ENCODE measurements at regions not wholly inside any gene's neighbourhood (a gene's known extent, or its start where the extent isn't known, plus 50 kb on each side); places are given as distances from the start of the nearest gene placed in this dataset.

- TF ChIP-seq, protein P1, sequence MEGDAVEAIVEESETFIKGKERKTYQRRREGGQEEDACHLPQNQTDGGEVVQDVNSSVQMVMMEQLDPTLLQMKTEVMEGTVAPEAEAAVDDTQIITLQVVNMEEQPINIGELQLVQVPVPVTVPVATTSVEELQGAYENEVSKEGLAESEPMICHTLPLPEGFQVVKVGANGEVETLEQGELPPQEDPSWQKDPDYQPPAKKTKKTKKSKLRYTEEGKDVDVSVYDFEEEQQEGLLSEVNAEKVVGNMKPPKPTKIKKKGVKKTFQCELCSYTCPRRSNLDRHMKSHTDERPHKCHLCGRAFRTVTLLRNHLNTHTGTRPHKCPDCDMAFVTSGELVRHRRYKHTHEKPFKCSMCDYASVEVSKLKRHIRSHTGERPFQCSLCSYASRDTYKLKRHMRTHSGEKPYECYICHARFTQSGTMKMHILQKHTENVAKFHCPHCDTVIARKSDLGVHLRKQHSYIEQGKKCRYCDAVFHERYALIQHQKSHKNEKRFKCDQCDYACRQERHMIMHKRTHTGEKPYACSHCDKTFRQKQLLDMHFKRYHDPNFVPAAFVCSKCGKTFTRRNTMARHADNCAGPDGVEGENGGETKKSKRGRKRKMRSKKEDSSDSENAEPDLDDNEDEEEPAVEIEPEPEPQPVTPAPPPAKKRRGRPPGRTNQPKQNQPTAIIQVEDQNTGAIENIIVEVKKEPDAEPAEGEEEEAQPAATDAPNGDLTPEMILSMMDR (IDR thresholded peaks at IDR 0.05; ENCODE audit: low read depth, low read length, poor library complexity, severe bottlenecking) = no peak
- no peak for TF ChIP-seq EZH2phosphoT487 (IDR thresholded peaks at IDR 0.05; ENCODE audit: borderline replicate concordance, low read length)
These were observed 125.5 kb downstream of the IL20RB start for GRCh38 chr3:137083332-137083731.

Data from DOHH2 (cell line).